HG03442 (cell line): ENCODE measurements at regions not wholly inside any gene's neighbourhood (a gene's known extent, or its start where the extent isn't known, plus 50 kb on each side); places are given as distances from the start of the nearest gene placed in this dataset.

Experiments used
- ATAC-seq: cut with Tn5 transposase; IDR thresholded peaks from one replicate; pipeline ENCODE4 v1.9.1; 2021; ENCODE audit warnings: mild to moderate bottlenecking, moderate library complexity; ENCODE audit not compliant: unreplicated experiment

DNA sequence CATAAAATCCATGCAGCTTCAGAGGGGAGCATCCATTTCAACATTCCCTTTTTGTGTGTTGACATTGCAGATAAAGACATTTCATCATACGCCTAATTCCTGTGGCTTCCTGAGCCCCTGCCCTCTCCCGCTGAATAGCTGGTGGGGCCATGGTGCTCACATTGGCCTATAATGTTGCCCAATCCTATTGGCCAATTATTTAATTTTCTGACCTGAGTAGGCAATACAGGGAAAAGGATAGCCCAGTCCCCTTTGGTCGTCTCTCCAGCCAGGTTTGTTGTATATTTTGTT lies 163.8 kb upstream of the MYCN start:
- ATAC-seq: no peak

DNA sequence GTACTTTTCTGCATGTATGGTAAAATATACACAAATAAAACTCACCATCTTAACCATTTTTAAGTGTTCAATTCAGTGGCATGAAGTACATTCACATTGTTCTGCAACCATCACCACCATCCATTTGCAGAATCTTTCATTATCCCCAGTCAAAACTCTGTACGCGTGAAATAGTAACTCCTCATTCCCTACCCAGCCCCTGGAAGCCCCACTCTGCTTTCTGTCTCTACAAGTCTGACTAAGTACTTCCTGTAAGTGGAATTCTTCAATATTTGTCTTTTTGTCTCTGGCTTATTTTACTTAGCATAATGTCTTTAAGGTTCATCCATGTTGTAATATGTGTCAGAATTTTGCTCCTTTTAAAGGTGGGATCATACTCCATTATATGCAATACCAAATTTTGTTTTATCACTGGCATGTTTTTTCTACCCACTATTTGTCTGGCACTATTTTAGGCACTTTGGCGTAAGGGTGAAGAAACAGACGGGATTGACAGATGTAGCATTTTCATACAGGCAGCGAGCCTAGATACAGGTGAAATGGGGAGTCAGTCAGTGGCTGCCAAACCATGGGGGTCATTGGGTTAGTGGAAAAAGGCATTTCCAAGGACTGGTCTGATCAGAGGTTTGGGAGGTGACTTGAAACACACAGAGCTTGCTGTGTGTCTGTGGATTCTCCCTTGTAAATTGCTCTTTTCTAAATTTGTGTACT lies 163.2 kb upstream of the MYCN start:
- ATAC-seq: no peak

DNA sequence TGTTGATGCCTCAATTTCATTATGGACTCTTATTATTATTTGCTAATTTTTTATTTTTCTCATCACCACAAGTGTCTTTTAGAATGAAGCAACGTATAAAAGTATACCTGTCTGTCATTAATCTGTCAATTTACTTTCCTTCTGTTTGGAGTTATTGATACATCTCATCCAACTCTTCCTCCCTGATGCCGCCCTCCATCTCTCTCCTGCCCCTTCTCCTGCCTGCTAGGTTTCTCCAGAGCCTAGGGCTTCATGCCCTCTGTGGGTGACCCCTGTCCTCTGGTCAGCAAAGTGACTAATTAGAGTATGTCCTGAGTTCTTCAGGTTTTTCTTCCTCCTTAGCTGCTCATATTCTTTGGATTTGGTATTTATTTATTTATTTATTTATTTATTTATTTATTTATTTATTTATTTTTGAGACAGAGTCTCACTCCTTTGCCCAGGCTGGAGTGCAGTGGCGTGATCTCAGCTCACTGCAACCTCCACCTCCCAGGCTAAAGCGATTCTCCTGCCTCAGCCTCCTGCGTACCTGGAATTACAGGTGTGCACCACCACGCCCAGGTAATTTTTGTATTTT lies 162.5 kb upstream of the MYCN start:
- no peak for ATAC-seq

DNA sequence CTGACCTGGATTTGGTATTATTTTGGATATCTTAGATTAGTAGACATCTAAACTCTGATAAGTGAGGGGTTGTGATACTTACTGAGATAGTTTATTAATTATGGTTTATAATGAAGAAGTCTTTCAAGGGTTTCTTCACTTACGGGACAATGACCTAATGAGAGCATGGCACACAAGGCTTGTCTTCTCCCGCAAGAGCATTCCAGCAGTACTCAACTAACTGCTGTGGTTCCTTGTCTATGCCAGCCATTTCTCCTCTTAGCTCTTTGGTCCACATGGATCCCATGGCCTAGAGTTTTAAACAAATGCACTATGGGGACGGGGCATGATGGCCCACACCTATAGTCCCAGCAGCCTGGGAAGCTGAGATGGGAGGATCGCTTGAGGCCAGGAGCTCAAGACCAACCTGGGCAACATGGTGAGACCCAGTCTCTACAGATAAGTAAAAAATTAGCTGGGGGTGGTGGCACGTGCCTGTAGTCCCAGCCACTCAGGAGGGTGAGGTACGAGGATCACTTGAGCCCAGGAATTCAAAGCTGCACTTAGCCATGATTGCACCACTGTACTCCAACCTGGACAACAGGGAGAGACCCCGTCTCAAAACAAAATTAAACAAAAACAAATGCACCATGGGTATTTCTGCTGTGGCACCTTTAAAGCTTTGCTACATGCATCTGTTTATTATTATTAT lies 161.7 kb upstream of the MYCN start:
- no peak for ATAC-seq

DNA sequence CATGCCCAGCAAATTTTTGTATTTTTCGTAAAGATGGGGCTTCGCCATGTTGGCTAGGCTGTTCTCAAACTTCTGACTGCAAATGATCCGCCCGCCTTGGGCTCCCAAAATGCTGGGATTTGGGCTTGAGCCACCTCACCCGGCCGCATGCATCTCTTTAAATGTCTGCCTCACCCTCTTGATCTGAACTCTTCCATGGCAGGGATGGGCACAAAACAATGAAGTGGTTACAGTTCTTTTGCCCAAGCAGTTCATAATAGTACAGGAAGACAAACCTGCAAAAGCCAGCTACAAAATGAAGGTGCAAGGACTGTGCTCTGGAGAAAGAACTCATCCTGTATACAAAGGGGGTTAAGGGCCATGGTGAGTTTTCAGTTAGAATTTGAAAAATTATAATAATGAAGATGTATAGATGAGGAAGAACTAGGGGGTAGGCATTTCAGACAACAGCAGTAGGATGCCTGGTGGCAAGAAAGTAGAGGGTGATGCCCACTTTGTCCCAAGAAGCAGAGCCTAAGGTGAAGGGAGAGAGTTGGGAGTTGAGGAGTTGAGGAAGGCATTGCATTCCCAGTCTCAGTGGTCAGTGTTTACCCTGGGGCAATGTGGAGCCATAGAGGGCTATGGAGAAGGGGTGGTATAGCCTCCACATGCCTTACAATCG lies 160.8 kb upstream of the MYCN start:
- no peak for ATAC-seq

DNA sequence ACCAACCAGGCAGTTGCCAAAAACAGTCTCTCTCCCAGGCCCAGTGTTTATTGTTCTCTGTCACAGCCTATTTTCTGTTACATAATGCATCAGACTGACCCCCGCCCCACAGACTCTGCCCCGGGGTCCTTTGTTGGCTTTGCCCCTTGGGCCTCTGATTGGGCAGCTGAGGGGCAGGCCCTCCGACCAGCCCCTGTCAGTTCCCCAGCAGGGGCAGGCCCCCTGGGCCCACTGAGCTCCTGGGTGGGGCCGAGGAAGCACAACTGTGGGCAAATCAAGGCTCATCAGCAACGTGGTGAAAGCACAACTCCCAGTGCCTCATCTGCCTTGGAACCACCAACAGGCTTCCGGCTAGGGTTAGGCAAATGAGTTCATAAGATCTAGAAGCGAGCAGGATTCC lies 160.1 kb upstream of the MYCN start:
- ATAC-seq: no peak

DNA sequence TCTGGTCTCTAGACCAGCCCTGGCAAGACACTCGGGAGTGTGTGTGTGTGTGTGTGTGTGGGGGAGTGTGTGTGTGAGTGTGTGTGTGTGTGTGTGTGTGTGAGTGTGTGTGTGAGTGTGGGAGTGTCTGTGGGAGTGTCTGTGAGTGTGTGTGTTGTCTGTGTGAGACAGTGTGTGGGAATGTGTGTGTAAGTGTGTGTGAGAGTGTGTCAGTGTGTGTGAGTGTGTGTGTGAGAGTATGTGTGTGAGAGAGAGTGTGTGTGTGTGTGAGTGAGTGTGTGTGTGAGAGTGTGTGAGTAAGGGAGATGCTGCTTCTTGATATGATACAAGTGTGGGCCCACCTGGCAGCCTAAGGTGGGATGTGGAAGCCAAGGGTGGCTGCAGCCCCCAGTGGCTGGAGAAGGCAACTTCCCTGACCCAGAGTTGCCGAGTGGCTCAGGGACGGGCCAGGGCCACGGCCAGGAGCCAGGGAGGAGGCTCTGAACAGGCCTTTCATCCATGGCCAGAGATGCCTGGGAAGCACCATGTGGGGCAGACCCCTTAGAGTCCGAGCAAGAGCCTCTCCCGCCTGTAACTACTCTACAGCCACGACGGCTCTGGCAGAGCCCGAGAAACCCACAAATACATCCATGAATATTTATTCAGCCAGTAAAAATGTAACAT lies 159.3 kb upstream of the MYCN start:
- ATAC-seq: no peak

DNA sequence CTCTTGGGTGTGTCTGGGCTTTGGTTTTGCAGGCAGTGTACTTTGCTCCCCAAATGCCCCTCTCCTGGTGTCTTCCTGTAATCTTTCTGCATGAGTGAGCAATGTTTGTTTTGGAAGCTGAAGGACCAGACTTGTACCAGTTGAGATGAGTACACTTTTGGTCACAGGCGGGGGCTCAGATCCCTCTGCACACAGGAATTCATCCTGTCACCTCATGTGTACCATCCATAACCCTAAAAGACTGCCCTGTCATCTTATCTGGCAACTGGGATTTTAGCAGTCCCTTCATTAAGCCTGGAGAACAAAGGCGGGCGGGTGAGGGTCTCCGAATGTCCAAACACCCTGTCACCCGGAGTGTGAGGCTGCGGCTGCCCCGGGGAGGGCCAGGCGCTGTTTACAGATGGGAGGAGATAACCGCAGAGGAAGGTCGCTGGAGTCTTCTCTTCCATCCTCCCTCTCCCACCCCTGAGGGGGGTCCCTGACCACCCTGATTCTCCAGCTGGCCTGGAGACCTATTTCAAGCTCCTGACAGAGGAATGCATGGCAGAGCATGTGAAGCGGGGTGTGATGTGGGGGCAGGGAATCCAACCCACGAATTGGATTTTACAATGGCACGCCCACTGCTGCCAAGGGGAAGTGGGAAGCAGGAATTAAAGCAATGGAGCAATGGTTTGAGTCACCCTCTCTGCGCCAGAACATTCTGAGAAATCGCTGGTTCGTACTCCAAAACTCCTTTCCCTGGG lies 158.2 kb upstream of the MYCN start:
- ATAC-seq: no peak

DNA sequence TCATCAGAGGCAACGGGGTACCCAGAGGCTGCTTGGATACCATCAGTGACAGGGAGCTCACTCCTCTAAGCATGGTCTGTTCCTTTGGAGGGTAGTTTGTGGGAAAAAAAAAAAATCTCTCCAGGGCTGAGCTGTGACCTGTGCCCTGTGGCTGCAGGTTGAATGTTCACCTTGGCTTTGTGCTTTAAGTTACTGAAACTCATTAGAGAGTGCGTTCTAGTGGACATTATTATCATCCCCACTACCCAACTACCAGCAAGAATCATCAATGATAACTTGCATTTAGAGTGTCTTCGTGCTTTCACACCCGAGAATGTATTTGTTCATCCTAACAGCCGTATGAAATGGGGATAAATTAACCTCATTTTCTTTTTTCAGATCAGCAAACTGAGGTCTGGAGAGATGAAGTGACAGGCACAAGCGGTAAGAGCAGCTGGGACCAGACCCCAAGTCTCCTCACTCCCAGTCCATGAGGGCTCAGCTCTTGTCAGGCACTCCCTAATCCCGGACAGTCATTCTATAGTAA lies 157.5 kb upstream of the MYCN start:
- no peak for ATAC-seq

DNA sequence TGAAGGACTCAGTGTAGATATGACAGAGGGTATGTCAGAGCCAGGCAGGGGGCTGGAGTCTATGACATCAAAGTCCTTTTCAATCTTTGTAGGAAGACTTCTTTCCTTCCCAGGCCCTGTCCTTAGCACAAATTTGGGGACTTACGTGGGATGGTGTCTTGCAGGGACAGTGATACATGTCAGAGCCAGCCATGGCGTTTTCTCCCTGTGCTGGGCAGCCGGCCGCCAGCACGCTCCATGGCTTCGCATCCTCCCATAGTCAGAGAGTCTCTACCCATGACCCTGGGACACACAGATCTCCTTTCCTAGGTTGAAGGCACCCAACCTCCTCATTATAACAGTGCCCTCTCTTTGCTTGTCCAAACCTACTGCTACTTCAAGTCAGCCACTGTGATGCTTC lies 156.9 kb upstream of the MYCN start:
- ATAC-seq: no peak

DNA sequence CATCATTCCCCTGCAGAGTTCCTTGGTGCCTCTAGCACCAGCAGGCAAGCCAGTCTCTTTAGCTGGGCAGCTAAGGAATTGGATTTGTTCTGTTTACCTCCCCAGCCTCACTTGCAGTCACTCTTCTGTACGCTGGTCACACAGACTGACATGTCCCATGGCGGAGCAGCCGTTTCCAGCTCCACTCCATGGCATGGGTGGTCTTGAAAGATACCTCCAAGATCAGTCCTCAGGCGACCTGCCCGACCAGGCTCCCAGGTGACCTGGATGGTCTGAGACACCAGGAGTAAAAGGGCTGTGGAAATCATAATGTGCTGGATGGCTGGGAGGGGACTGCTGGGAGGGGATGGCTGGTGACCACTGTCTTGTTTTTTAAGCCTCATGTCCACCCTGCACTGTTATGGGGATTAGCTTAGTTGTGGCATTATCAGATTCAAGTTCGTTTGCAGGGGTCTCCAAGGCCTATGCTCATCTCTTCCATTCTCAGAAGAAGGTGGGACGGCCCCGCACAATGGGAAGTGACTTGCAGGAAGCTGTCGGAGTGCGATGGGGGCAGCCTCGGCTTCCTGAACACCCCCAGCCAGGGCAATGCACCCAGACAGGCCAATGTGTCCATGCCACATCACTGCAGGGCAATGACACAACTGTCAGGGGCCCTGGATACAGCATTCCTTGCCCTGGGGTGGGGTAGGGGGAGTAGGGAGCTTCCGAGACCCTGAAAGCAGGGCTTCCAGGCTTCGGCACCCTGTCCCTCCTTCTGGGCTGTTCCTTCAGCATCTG lies 156.1 kb upstream of the MYCN start:
- ATAC-seq: no peak

DNA sequence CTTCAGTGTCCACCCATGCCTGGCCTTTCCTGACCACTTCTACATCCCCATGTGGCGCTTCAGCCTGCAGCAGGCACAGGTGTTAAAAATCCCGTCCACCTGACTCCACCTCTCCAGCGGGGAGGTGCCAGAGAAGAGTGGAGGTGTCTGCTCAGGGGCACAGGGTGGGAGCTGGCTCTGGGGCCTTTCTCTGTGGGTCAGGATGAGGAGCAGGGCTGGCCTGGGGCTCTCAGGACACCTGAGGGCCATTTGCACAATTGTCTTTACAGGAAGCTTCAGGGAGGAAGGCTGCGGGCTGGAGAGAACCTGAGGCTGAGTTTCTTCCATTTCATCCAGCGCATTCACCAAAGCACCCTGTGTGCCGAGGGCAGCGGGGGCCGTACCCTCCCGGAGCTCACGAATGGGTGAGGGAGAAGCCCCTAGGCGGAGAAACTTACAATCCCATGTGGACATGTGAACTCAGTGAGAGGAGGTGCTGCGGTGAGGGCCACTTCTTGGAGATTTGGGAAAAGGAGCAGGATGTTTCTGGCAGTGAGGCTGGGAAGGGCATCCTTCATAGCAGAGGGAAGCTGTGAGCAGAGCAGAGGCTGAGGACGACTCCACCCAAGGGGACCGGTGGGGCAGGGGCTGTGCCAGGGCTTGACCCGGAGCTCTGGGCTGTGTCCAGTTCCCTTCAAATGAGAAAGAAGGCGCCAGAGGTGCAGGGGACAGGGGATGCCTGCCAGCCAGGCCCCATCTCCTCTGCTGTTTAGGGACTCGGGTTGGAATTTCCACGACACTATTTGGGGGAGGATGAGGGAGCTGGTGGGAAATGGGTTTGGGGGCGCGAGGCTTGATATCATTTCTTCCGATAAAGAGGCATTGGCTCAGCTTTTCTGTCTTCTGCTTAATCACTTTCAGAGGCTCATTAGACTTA lies 155.2 kb upstream of the MYCN start:
- ATAC-seq: no peak

DNA sequence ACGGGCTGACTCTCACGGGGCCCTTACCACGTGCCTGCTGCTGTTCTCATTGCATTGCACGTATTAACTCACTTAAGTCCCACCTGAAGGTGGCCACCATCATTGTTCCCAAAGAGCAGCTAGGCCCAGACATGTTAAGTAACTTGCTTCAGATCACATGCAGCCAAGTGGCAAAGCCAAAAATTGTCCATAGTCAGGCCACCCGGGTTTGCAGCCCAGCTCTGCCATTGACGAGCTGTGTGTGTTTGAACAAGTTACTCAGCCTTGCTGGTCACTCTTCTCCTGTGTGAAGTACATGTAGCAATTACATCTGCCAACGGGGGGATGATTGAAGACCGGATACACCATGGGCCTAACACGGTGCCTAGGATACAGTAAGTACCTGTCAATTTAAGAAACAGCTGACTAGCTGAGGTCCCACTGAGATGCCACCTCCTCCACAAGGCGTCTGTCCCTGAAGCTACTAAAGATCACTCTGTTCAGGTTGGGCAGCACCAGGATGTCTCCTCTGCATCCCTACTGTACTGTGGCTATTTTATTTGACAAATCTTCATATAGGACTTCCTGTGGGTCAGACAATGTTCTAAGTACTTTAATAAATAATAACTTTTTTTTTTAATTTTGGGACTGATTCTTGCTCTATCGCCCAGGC lies 154.2 kb upstream of the MYCN start:
- ATAC-seq: no peak

DNA sequence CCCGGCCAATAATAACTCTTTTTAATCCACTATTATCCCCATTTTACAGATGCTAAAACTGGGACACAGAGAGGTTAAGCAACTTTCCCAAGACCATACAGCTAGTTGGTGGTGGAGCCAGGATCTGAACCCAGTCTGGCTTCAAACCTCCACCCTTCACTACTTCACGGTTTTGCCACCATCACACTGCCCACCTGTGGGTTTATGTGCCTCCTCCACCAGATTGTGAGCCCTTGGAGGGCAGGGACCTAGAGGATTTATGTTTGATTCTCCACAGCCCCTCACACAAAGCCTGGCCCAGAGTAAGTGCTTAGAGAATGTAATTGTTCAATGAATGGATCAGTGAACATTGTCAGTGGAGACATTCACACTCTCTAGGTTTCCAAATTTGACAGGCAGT lies 153.4 kb upstream of the MYCN start:
- ATAC-seq: no peak

DNA sequence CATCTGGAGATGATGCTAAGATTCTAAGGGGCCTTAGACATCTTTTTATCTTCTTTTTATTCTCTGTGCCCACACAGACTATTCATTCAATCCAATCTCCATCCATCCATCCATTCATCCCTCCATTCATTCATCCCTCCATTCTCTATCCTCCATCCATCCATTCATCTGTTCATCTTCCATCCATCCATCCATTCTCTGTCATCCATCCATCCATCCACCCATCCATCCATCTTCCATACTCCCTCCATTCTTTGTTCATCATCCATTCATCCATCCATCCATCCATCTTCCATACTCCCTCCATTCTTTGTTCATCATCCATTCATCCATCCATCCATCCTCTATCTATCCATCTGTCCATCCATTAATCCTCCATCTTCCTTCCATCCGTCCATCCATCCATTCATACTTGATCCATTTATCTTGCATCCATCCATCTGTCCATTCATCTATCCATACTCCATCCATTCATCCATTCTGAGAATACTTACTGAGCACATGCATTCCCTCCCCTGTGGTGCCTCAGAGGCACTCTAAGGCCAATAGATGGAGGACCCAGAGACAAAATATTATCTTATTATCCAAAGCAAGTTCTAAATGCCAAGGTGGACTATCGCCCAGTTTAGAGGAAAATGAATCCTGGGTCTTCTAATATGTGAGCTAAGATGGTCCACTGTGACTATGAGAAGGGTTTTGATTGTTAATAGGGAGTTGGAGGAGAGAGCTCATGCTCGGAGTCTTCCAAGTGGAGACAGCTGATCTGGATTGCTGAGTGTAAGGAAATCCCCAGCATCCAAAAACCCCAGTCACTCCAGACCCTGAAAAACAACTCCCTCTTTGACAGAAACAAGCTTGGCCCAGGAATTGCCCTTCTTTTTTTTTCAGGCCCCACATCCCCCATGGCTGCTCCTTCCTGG lies 152.6 kb upstream of the MYCN start:
- ATAC-seq: no peak

DNA sequence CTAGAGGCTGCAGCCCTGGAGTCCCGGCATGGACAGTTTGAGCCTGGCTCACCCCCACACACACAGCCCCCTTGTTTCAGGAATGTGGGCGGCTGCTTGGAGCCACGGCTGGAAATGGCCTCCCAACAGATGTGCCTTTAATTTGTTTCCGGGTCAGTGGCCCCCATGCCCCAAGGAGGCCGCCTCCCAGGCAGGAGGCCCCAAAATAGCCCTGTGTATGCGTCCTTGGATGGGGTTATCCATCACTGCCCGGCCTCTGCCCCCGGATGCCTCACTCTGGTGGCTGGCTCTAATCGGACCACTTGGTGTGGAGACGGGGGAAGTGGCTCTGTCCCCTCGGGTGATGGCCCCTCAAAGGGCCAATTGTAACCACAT lies 151.9 kb upstream of the MYCN start:
- ATAC-seq: no peak

DNA sequence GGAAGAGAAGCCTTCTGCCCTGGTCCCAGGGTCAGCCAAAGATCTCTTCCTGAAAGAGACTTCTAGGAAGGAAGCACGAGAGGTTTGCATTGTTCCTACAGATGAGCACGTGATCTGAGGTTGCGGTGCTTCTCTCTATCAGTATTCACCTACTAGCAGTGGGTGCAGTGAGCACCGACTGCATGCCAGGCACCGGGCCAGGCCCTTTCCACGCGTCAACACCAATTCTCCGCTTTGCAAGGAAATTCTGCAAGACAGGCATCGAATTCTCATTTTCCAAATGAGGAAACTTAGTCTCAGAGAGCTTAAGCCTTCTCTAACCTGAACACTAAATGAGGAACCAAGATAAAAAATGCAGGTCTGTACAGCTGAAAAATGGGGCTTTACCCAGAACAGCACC lies 151.5 kb upstream of the MYCN start:
- no peak for ATAC-seq
